ENCODE measurements at regions not wholly inside any gene's neighbourhood (a gene's known extent, or its start where the extent isn't known, plus 50 kb on each side); places are given as distances from the start of the nearest gene placed in this dataset.

GRCh38 chr10:124157271-124157681, 63.9 kb upstream of the CHST15 start:
- H3K4me3 ChIP-seq = no peak overlapping the region
- WGBS = 48% methylated on average over 3 of the region's 4 CpGs

GRCh38 chr10:124156524-124157260, 63.3 kb upstream of the CHST15 start:
- H3K4me3 ChIP-seq = no peak overlapping the region
- TF ChIP-seq CTCF (IDR thresholded peaks at IDR 0.05) = no peak
- no peak for TF ChIP-seq EP300 (IDR thresholded peaks at IDR 0.05)
- no peak for TF ChIP-seq POLR2AphosphoS5 (IDR thresholded peaks at IDR 0.05)
- TF ChIP-seq POLR2A (IDR thresholded peaks at IDR 0.05; ENCODE audit: low read depth) = no peak
- 50% methylated on average over 4 of the region's 17 CpGs for WGBS
- H3K27me3 ChIP-seq = no peaks in the 10 kb centered on the region
- no peaks in the 10 kb centered on the region for H3K9me3 ChIP-seq
- H3K27ac ChIP-seq (replicated peaks in 1 of 4) = peak overlapping the region in 3 of 4 donors; percentile 48 to 73 (median 62)
- intact Hi-C loops (cut with DNase I) = loop anchor here (5.0 to 10.0 kb wide), 2 partner anchors 164 to 228 kb away; no protein-coding TSS in a partner anchor
- no peaks in the 10 kb centered on the region for H3K36me3 ChIP-seq
- DNase-seq (ENCODE audit: extremely low spot score) = no peak
- peaks cover 42 to 51% (median 45%) of the 10 kb centered on the region in 4 donors for H3K4me1 ChIP-seq

More at GRCh38 chr10:124157271-124157681, 63.9 kb upstream of the CHST15 start:
- no peak for TF ChIP-seq EP300 (IDR thresholded peaks at IDR 0.05)
- no peak for TF ChIP-seq POLR2AphosphoS5 (IDR thresholded peaks at IDR 0.05)
- no peak for TF ChIP-seq POLR2A (IDR thresholded peaks at IDR 0.05; ENCODE audit: low read depth)
- no peak for TF ChIP-seq CTCF (IDR thresholded peaks at IDR 0.05)
- intact Hi-C loops (cut with DNase I) = loop anchor here (5.0 to 10.0 kb wide), 2 partner anchors 165 to 228 kb away; no protein-coding TSS in a partner anchor
- H3K9me3 ChIP-seq = no peaks in the 10 kb centered on the region
- no peak for DNase-seq (ENCODE audit: extremely low spot score)
- H3K27ac ChIP-seq (replicated peaks in 1 of 4) = peak overlapping the region in 1 of 4 donors; percentile 62
- H3K4me1 ChIP-seq = peaks cover 36 to 45% (median 39%) of the 10 kb centered on the region in 4 donors
- H3K36me3 ChIP-seq = no peaks in the 10 kb centered on the region
- H3K27me3 ChIP-seq = no peaks in the 10 kb centered on the region

- 28% methylated on average over 7 of the region's 17 CpGs for WGBS
- H3K4me3 ChIP-seq = no peak overlapping the region
- H3K4me1 ChIP-seq = peaks cover 43 to 57% (median 49%) of the 10 kb centered on the region in 4 donors
- no peaks in the 10 kb centered on the region for H3K36me3 ChIP-seq
- no peaks in the 10 kb centered on the region for H3K9me3 ChIP-seq
- TF ChIP-seq POLR2AphosphoS5 (IDR thresholded peaks at IDR 0.05) (peak in 1 of 2 donors; percentile 7), EP300 (IDR thresholded peaks at IDR 0.05) (no peak), POLR2A (IDR thresholded peaks at IDR 0.05; ENCODE audit: low read depth) (no peak), CTCF (IDR thresholded peaks at IDR 0.05) (no peak)
- no peak for DNase-seq (ENCODE audit: extremely low spot score)
- H3K27me3 ChIP-seq = no peaks in the 10 kb centered on the region
- H3K27ac ChIP-seq (replicated peaks in 1 of 4) = peak overlapping the region in 3 of 4 donors; percentile 48 to 73 (median 62)
- intact Hi-C loops (cut with DNase I) = loop anchor here (5.0 to 10.0 kb wide), 2 partner anchors 164 to 229 kb away; no protein-coding TSS in a partner anchor
Observed at GRCh38 chr10:124155781-124156435, 62.5 kb upstream of the CHST15 start.

- Histone ChIP-seq H3K27ac (replicated peaks in 1 of 4) (peak overlapping the region; percentile 61 to 78 (median 66)), H3K4me1 (peaks cover 43 to 57% (median 52%) of the 10 kb centered on the region in 4 donors), H3K4me3 (no peak overlapping the region), H3K27me3 (no peaks in the 10 kb centered on the region), H3K36me3 (no peaks in the 10 kb centered on the region), H3K9me3 (no peaks in the 10 kb centered on the region)
- intact Hi-C loops (cut with DNase I) = loop anchor here (5.0 to 10.0 kb wide), 2 partner anchors 46 to 232 kb away; no protein-coding TSS in a partner anchor
- WGBS = 47% methylated on average over 19 of the region's 20 CpGs
- TF ChIP-seq EP300 (IDR thresholded peaks at IDR 0.05) (peak; percentile 10), POLR2A (IDR thresholded peaks at IDR 0.05; ENCODE audit: low read depth) (no peak), CTCF (IDR thresholded peaks at IDR 0.05) (no peak), POLR2AphosphoS5 (IDR thresholded peaks at IDR 0.05) (peak; percentile 59 to 64)
- DNase-seq (ENCODE audit: extremely low spot score) = no peak
Observed at GRCh38 chr10:124153023-124153826, 59.8 kb upstream of the CHST15 start.

Data from esophagus muscularis mucosa (tissue), 4 donors.